ENCODE measurements at regions not wholly inside any gene's neighbourhood (a gene's known extent, or its start where the extent isn't known, plus 50 kb on each side); places are given as distances from the start of the nearest gene placed in this dataset.

DNA sequence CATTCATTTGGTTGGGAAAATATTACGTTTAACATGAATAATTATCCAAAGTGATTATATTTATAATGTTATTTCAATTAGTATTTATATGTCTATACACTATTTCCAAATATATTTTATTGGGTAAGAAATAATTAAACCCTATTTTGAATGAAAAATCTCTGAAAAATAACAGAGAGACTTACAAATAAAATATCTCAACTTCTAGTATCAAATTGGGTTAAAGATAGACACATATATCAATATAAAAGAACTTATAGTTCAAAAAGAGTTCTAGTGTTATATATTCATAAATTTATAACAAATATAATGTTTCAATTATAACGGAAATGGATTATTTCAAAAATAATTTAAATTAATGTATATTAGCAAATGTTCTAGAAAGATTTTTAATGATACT, 482.6 kb upstream of the PCDH20 start:
- no peak for ATAC-seq
- TF ChIP-seq, protein P1, sequence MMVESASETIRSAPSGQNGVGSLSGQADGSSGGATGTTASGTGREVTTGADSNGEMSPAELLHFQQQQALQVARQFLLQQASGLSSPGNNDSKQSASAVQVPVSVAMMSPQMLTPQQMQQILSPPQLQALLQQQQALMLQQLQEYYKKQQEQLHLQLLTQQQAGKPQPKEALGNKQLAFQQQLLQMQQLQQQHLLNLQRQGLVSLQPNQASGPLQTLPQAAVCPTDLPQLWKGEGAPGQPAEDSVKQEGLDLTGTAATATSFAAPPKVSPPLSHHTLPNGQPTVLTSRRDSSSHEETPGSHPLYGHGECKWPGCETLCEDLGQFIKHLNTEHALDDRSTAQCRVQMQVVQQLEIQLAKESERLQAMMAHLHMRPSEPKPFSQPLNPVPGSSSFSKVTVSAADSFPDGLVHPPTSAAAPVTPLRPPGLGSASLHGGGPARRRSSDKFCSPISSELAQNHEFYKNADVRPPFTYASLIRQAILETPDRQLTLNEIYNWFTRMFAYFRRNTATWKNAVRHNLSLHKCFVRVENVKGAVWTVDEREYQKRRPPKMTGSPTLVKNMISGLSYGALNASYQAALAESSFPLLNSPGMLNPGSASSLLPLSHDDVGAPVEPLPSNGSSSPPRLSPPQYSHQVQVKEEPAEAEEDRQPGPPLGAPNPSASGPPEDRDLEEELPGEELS (CRISPR knock-in tag; IDR thresholded peaks at IDR 0.05): no peak
- TF ChIP-seq, protein P2, sequence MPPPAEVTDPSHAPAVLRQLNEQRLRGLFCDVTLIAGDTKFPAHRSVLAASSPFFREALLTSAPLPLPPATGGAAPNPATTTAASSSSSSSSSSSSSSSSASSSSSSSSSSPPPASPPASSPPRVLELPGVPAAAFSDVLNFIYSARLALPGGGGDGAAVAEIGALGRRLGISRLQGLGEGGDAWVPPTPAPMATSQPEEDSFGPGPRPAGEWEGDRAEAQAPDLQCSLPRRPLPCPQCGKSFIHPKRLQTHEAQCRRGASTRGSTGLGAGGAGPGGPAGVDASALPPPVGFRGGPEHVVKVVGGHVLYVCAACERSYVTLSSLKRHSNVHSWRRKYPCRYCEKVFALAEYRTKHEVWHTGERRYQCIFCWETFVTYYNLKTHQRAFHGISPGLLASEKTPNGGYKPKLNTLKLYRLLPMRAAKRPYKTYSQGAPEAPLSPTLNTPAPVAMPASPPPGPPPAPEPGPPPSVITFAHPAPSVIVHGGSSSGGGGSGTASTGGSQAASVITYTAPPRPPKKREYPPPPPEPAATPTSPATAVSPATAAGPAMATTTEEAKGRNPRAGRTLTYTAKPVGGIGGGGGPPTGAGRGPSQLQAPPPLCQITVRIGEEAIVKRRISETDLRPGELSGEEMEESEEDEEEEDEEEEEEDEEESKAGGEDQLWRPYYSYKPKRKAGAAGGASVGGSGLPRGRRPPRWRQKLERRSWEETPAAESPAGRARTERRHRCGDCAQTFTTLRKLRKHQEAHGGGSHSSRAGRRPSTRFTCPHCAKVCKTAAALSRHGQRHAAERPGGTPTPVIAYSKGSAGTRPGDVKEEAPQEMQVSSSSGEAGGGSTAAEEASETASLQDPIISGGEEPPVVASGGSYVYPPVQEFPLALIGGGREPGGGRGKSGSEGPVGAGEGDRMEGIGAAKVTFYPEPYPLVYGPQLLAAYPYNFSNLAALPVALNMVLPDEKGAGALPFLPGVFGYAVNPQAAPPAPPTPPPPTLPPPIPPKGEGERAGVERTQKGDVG (CRISPR knock-in tag; IDR thresholded peaks at IDR 0.05; ENCODE audit: borderline replicate concordance): no peak
- TF ChIP-seq ZNF703 (CRISPR knock-in tag; IDR thresholded peaks at IDR 0.05; ENCODE audit: borderline replicate concordance): no peak
- no peak for TF ChIP-seq EEA1 (CRISPR knock-in tag; IDR thresholded peaks at IDR 0.05; ENCODE audit: borderline replicate concordance)
- TF ChIP-seq MAFG (CRISPR knock-in tag; IDR thresholded peaks at IDR 0.05): no peak
- no peak for TF ChIP-seq FOXO1 (CRISPR knock-in tag; IDR thresholded peaks at IDR 0.05)
- no peak for TF ChIP-seq ZNF512 (CRISPR knock-in tag; IDR thresholded peaks at IDR 0.05)
- no peak for TF ChIP-seq DNMT1 (CRISPR knock-in tag; IDR thresholded peaks at IDR 0.05)
- no peak for TF ChIP-seq CENPX (CRISPR knock-in tag; IDR thresholded peaks at IDR 0.05)

More for the DNA sequence above, 482.6 kb upstream of the PCDH20 start:
- WGBS (ENCODE audit: low lambda C conversion rate): 0% methylated on average over 2 of the region's 2 CpGs
- intact Hi-C loops (cut with micrococcal nuclease; ENCODE audit: unreplicated experiment): no loop called here
- Histone ChIP-seq H2AFZ (ENCODE audit: low read length) (no peak overlapping the region), H3K4me1 (ENCODE audit: insufficient read depth, low read length) (no peaks in the 10 kb centered on the region), H3K27me3 (ENCODE audit: control insufficient read depth in 1 of 2, insufficient read depth in 2 of 2, low read length in 2 of 2) (no peaks in the 10 kb centered on the region), H3K79me2 (ENCODE audit: insufficient read depth, low read length) (no peaks in the 10 kb centered on the region), H3K27ac (ENCODE audit: extremely low read length, insufficient read depth, low read length) (no peak overlapping the region), H3K4me2 (ENCODE audit: low read depth, low read length) (no peak overlapping the region), H4K20me1 (ENCODE audit: insufficient read depth, low read length) (no peaks in the 10 kb centered on the region), H3K9me3 (ENCODE audit: low read length) (no peaks in the 10 kb centered on the region), H3K9ac (ENCODE audit: insufficient read depth, low read depth, low read length) (no peak overlapping the region), H3K4me3 (replicated peaks in 1 of 3; ENCODE audit: insufficient read depth in 1 of 3, low read depth in 2 of 3, low read length in 3 of 3) (no peak overlapping the region), H3K36me3 (replicated peaks in 1 of 2; ENCODE audit: control insufficient read depth in 1 of 2, insufficient read depth in 2 of 2, low read length in 2 of 2) (no peaks in the 10 kb centered on the region)
- POLR2A ChIA-PET: no interaction called here
- DNase-seq (ENCODE audit: low spot score): no peak
- no peak for FAIRE-seq
- BruUV-seq (replicated peaks): no TSS peak
- in situ Hi-C loops (cut with HindIII; ENCODE audit: extremely low pct_ligation_motif_present, low pct_unique_long_range_greater_than_20kb): no loop called here
- CTCF ChIA-PET (ENCODE audit: low intra/inter-chr PET ratio, low total read pairs): no interaction called here
